ENCODE measurements at regions not wholly inside any gene's neighbourhood (a gene's known extent, or its start where the extent isn't known, plus 50 kb on each side); places are given as distances from the start of the nearest gene placed in this dataset.

GRCh38 chr2:8534386-8534728 lies 147.5 kb upstream of the ID2 start:
- Histone ChIP-seq H3K36me3 (ENCODE audit: control insufficient read depth, insufficient read depth, low read length) (no peaks in the 10 kb centered on the region), H3K27ac (ENCODE audit: low read length) (no peak overlapping the region), H3K9me3 (ENCODE audit: control insufficient read depth, insufficient read depth, low read length) (no peaks in the 10 kb centered on the region), H3K4me1 (ENCODE audit: control insufficient read depth, insufficient read depth, low read length) (no peaks in the 10 kb centered on the region), H3K27me3 (ENCODE audit: control insufficient read depth, insufficient read depth, low read length) (no peaks in the 10 kb centered on the region), H3K4me3 (ENCODE audit: low read length) (no peak overlapping the region)
- DNase-seq (ENCODE audit: low read depth, low spot score) = no peak
- no CpG with 5 or more reads among the region's 12 CpGs for WGBS (ENCODE audit: insufficient coverage, insufficient read length)

GRCh38 chr2:8534729-8535468 lies 147.0 kb upstream of the ID2 start:
- Histone ChIP-seq H3K36me3 (ENCODE audit: control insufficient read depth, insufficient read depth, low read length) (no peaks in the 10 kb centered on the region), H3K4me3 (ENCODE audit: low read length) (no peak overlapping the region), H3K9me3 (ENCODE audit: control insufficient read depth, insufficient read depth, low read length) (no peaks in the 10 kb centered on the region), H3K27me3 (ENCODE audit: control insufficient read depth, insufficient read depth, low read length) (no peaks in the 10 kb centered on the region), H3K27ac (ENCODE audit: low read length) (no peak overlapping the region), H3K4me1 (ENCODE audit: control insufficient read depth, insufficient read depth, low read length) (no peaks in the 10 kb centered on the region)
- no CpG with 5 or more reads among the region's 15 CpGs for WGBS (ENCODE audit: insufficient coverage, insufficient read length)
- no peak for DNase-seq (ENCODE audit: low read depth, low spot score)

- Histone ChIP-seq H3K27me3 (ENCODE audit: control insufficient read depth, insufficient read depth, low read length) (no peaks in the 10 kb centered on the region), H3K9me3 (ENCODE audit: control insufficient read depth, insufficient read depth, low read length) (no peaks in the 10 kb centered on the region), H3K4me1 (ENCODE audit: control insufficient read depth, insufficient read depth, low read length) (no peaks in the 10 kb centered on the region), H3K27ac (ENCODE audit: low read length) (no peak overlapping the region), H3K36me3 (ENCODE audit: control insufficient read depth, insufficient read depth, low read length) (no peaks in the 10 kb centered on the region), H3K4me3 (ENCODE audit: low read length) (no peak overlapping the region)
- no CpG with 5 or more reads among the region's 9 CpGs for WGBS (ENCODE audit: insufficient coverage, insufficient read length)
- DNase-seq (ENCODE audit: low read depth, low spot score) = no peak
Measured at GRCh38 chr2:8535469-8535795, 146.4 kb upstream of the ID2 start.

GRCh38 chr2:8535821-8536685 lies 145.8 kb upstream of the ID2 start:
- Histone ChIP-seq H3K27ac (ENCODE audit: low read length) (no peak overlapping the region), H3K9me3 (ENCODE audit: control insufficient read depth, insufficient read depth, low read length) (no peaks in the 10 kb centered on the region), H3K4me3 (ENCODE audit: low read length) (no peak overlapping the region), H3K36me3 (ENCODE audit: control insufficient read depth, insufficient read depth, low read length) (no peaks in the 10 kb centered on the region), H3K4me1 (ENCODE audit: control insufficient read depth, insufficient read depth, low read length) (no peaks in the 10 kb centered on the region), H3K27me3 (ENCODE audit: control insufficient read depth, insufficient read depth, low read length) (no peaks in the 10 kb centered on the region)
- DNase-seq (ENCODE audit: low read depth, low spot score) = no peak
- no CpG with 5 or more reads among the region's 19 CpGs for WGBS (ENCODE audit: insufficient coverage, insufficient read length)

- Histone ChIP-seq H3K4me1 (ENCODE audit: control insufficient read depth, insufficient read depth, low read length) (no peaks in the 10 kb centered on the region), H3K27ac (ENCODE audit: low read length) (no peak overlapping the region), H3K4me3 (ENCODE audit: low read length) (no peak overlapping the region), H3K36me3 (ENCODE audit: control insufficient read depth, insufficient read depth, low read length) (no peaks in the 10 kb centered on the region), H3K9me3 (ENCODE audit: control insufficient read depth, insufficient read depth, low read length) (no peaks in the 10 kb centered on the region), H3K27me3 (ENCODE audit: control insufficient read depth, insufficient read depth, low read length) (no peaks in the 10 kb centered on the region)
- no peak for DNase-seq (ENCODE audit: low read depth, low spot score)
- no CpG with 5 or more reads among the region's 16 CpGs for WGBS (ENCODE audit: insufficient coverage, insufficient read length)
Measured at GRCh38 chr2:8536686-8537561, 144.9 kb upstream of the ID2 start.

- DNase-seq (ENCODE audit: low read depth, low spot score) = no peak
- WGBS (ENCODE audit: insufficient coverage, insufficient read length) = no CpG with 5 or more reads among the region's 4 CpGs
- H3K4me1 ChIP-seq (ENCODE audit: control insufficient read depth, insufficient read depth, low read length) = no peaks in the 10 kb centered on the region
- no peak overlapping the region for H3K27ac ChIP-seq (ENCODE audit: low read length)
- no peaks in the 10 kb centered on the region for H3K27me3 ChIP-seq (ENCODE audit: control insufficient read depth, insufficient read depth, low read length)
- H3K4me3 ChIP-seq (ENCODE audit: low read length) = no peak overlapping the region
- H3K9me3 ChIP-seq (ENCODE audit: control insufficient read depth, insufficient read depth, low read length) = no peaks in the 10 kb centered on the region
- H3K36me3 ChIP-seq (ENCODE audit: control insufficient read depth, insufficient read depth, low read length) = no peaks in the 10 kb centered on the region
Measured at GRCh38 chr2:8537562-8538155, 144.2 kb upstream of the ID2 start.

GRCh38 chr2:8538531-8538930 lies 143.3 kb upstream of the ID2 start:
- DNase-seq (ENCODE audit: low read depth, low spot score) = no peak
- Histone ChIP-seq H3K4me1 (ENCODE audit: control insufficient read depth, insufficient read depth, low read length) (no peaks in the 10 kb centered on the region), H3K4me3 (ENCODE audit: low read length) (no peak overlapping the region), H3K27me3 (ENCODE audit: control insufficient read depth, insufficient read depth, low read length) (no peaks in the 10 kb centered on the region), H3K9me3 (ENCODE audit: control insufficient read depth, insufficient read depth, low read length) (no peaks in the 10 kb centered on the region), H3K27ac (ENCODE audit: low read length) (no peak overlapping the region), H3K36me3 (ENCODE audit: control insufficient read depth, insufficient read depth, low read length) (no peaks in the 10 kb centered on the region)
- WGBS (ENCODE audit: insufficient coverage, insufficient read length) = no CpG with 5 or more reads among the region's 9 CpGs

GRCh38 chr2:8538931-8539621 lies 142.8 kb upstream of the ID2 start:
- H3K27me3 ChIP-seq (ENCODE audit: control insufficient read depth, insufficient read depth, low read length) = no peaks in the 10 kb centered on the region
- H3K9me3 ChIP-seq (ENCODE audit: control insufficient read depth, insufficient read depth, low read length) = no peaks in the 10 kb centered on the region
- no peaks in the 10 kb centered on the region for H3K4me1 ChIP-seq (ENCODE audit: control insufficient read depth, insufficient read depth, low read length)
- DNase-seq (ENCODE audit: low read depth, low spot score) = no peak
- no CpG with 5 or more reads among the region's 14 CpGs for WGBS (ENCODE audit: insufficient coverage, insufficient read length)
- no peaks in the 10 kb centered on the region for H3K36me3 ChIP-seq (ENCODE audit: control insufficient read depth, insufficient read depth, low read length)
- no peak overlapping the region for H3K27ac ChIP-seq (ENCODE audit: low read length)
- H3K4me3 ChIP-seq (ENCODE audit: low read length) = no peak overlapping the region

- H3K27ac ChIP-seq (ENCODE audit: low read length) = no peak overlapping the region
- DNase-seq (ENCODE audit: low read depth, low spot score) = no peak
- no peaks in the 10 kb centered on the region for H3K4me1 ChIP-seq (ENCODE audit: control insufficient read depth, insufficient read depth, low read length)
- no peaks in the 10 kb centered on the region for H3K36me3 ChIP-seq (ENCODE audit: control insufficient read depth, insufficient read depth, low read length)
- no peaks in the 10 kb centered on the region for H3K9me3 ChIP-seq (ENCODE audit: control insufficient read depth, insufficient read depth, low read length)
- H3K27me3 ChIP-seq (ENCODE audit: control insufficient read depth, insufficient read depth, low read length) = no peaks in the 10 kb centered on the region
- H3K4me3 ChIP-seq (ENCODE audit: low read length) = no peak overlapping the region
- no CpG with 5 or more reads among the region's 14 CpGs for WGBS (ENCODE audit: insufficient coverage, insufficient read length)
Measured at GRCh38 chr2:8539743-8540551, 141.9 kb upstream of the ID2 start.

Data from iPS DF 6.9 (cell line).